ENCODE measurements at regions not wholly inside any gene's neighbourhood (a gene's known extent, or its start where the extent isn't known, plus 50 kb on each side); places are given as distances from the start of the nearest gene placed in this dataset.

DNA sequence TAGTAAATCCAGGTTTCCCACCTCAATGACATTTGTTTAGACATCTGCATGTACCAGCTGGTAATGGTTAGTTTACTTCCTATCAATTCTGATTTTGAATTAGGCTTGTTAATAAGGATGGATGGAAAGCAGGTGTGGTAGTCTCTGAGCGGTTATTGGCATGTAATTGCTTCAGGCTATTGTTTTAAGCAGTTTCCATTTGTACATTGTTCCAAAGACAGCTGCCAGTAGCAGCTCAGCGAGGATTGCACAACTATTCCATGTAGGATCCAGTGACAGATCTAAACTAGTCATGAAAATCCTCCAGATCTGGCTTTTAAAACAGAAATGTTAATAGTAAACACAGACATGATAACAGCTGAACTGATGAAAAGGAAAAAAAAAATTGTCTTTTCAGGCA is 436.0 kb upstream of the ADARB2 start:
- TF ChIP-seq ZNF211 (tag by site-specific recombination; IDR thresholded peaks at IDR 0.05; ENCODE audit: low read depth) (no peak), CTCF (tag by site-specific recombination; IDR thresholded peaks at IDR 0.05) (no peak), ZNF664 (tag by site-specific recombination; IDR thresholded peaks at IDR 0.05) (no peak), ZNF274 (IDR thresholded peaks at IDR 0.05; ENCODE audit: low read length) (no peak), ZNF274 (tag by site-specific recombination; IDR thresholded peaks at IDR 0.05; ENCODE audit: borderline replicate concordance) (no peak), REPIN1 (tag by site-specific recombination; IDR thresholded peaks at IDR 0.05; ENCODE audit: low read depth) (no peak)
